ENCODE measurements at regions not wholly inside any gene's neighbourhood (a gene's known extent, or its start where the extent isn't known, plus 50 kb on each side); places are given as distances from the start of the nearest gene placed in this dataset.

DNA sequence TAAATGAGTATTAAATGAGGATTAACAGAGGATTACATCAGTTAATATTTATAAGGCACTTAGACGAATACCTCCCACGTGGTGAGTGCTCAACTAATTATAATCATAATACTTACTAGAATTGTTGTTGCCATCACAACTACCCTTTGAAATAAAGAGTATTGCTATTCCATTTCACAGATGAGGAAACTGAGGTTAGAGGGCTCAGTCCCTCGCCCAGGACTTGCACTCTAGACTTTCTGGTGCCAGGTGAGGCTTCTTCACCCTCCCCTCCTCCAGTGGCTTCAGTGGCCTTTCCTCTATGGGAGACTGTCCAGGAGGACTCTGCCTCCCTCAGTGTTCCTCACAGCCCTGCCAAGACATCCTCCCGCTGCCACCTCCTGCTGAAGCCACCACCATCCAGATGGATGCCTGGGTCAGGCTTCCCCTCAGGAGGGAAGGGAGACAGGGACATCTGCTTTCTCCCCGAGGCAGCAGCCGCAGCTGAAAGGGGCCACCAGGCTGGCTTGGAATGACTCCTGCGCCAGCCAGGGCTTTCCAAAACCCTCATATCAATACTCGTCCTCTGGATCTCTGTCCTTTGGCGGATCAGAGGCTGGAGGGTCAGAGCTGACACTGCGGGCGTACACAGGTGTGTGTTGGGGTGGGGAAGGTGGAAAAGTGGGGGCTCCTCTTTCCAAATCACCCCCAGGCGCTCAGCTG lies 580.1 kb downstream of the BUD13 start:
- H3K4me2 ChIP-seq (ENCODE audit: low read length): no peak overlapping the region
- H3K27me3 ChIP-seq (ENCODE audit: insufficient read depth, low read length): no peaks in the 10 kb centered on the region
- H4K20me1 ChIP-seq (ENCODE audit: insufficient read depth, low read length): no peaks in the 10 kb centered on the region
- H3K36me3 ChIP-seq (ENCODE audit: insufficient read depth, low read length): no peaks in the 10 kb centered on the region
- H3K9me3 ChIP-seq (ENCODE audit: low read length): no peaks in the 10 kb centered on the region
- TF ChIP-seq EZH2 (IDR thresholded peaks at IDR 0.05; ENCODE audit: borderline replicate concordance, low read length): no peak
- TF ChIP-seq, protein P1, sequence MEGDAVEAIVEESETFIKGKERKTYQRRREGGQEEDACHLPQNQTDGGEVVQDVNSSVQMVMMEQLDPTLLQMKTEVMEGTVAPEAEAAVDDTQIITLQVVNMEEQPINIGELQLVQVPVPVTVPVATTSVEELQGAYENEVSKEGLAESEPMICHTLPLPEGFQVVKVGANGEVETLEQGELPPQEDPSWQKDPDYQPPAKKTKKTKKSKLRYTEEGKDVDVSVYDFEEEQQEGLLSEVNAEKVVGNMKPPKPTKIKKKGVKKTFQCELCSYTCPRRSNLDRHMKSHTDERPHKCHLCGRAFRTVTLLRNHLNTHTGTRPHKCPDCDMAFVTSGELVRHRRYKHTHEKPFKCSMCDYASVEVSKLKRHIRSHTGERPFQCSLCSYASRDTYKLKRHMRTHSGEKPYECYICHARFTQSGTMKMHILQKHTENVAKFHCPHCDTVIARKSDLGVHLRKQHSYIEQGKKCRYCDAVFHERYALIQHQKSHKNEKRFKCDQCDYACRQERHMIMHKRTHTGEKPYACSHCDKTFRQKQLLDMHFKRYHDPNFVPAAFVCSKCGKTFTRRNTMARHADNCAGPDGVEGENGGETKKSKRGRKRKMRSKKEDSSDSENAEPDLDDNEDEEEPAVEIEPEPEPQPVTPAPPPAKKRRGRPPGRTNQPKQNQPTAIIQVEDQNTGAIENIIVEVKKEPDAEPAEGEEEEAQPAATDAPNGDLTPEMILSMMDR (IDR thresholded peaks at IDR 0.05; ENCODE audit: low read length): no peak
- no peak overlapping the region for H2AFZ ChIP-seq (ENCODE audit: low read length)
- H3K9ac ChIP-seq (ENCODE audit: low read length): no peak overlapping the region
- H3K79me2 ChIP-seq (ENCODE audit: insufficient read depth, low read length): no peaks in the 10 kb centered on the region
- no peak overlapping the region for H3K4me3 ChIP-seq (ENCODE audit: low read depth, low read length, poor library complexity, severe bottlenecking)
- H3K27ac ChIP-seq (ENCODE audit: low read depth, low read length, poor library complexity, severe bottlenecking): no peak overlapping the region
- no peaks in the 10 kb centered on the region for H3F3A ChIP-seq (ENCODE audit: insufficient read depth, low read length)
- H3K4me1 ChIP-seq (ENCODE audit: insufficient read depth, low read length, severe bottlenecking): no peaks in the 10 kb centered on the region
- no peaks in the 10 kb centered on the region for H3K9me2 ChIP-seq (ENCODE audit: low read depth, low read length)

GRCh38 chr11:116190861-116191260 lies 581.9 kb downstream of the BUD13 start:
- Histone ChIP-seq H3K4me2 (ENCODE audit: low read length) (no peak overlapping the region), H3K4me1 (ENCODE audit: insufficient read depth, low read length, severe bottlenecking) (no peaks in the 10 kb centered on the region), H3F3A (ENCODE audit: insufficient read depth, low read length) (no peaks in the 10 kb centered on the region), H3K9me2 (ENCODE audit: low read depth, low read length) (no peaks in the 10 kb centered on the region), H3K4me3 (ENCODE audit: low read depth, low read length, poor library complexity, severe bottlenecking) (no peak overlapping the region), H2AFZ (ENCODE audit: low read length) (no peak overlapping the region), H3K79me2 (ENCODE audit: insufficient read depth, low read length) (no peaks in the 10 kb centered on the region), H3K36me3 (ENCODE audit: insufficient read depth, low read length) (no peaks in the 10 kb centered on the region), H3K27ac (ENCODE audit: low read depth, low read length, poor library complexity, severe bottlenecking) (no peak overlapping the region), H3K9ac (ENCODE audit: low read length) (no peak overlapping the region), H4K20me1 (ENCODE audit: insufficient read depth, low read length) (no peaks in the 10 kb centered on the region), H3K27me3 (ENCODE audit: insufficient read depth, low read length) (no peaks in the 10 kb centered on the region), H3K9me3 (ENCODE audit: low read length) (no peaks in the 10 kb centered on the region)
- TF ChIP-seq, protein P1 (IDR thresholded peaks at IDR 0.05; ENCODE audit: low read length): no peak
- no peak for TF ChIP-seq EZH2 (IDR thresholded peaks at IDR 0.05; ENCODE audit: borderline replicate concordance, low read length)

DNA sequence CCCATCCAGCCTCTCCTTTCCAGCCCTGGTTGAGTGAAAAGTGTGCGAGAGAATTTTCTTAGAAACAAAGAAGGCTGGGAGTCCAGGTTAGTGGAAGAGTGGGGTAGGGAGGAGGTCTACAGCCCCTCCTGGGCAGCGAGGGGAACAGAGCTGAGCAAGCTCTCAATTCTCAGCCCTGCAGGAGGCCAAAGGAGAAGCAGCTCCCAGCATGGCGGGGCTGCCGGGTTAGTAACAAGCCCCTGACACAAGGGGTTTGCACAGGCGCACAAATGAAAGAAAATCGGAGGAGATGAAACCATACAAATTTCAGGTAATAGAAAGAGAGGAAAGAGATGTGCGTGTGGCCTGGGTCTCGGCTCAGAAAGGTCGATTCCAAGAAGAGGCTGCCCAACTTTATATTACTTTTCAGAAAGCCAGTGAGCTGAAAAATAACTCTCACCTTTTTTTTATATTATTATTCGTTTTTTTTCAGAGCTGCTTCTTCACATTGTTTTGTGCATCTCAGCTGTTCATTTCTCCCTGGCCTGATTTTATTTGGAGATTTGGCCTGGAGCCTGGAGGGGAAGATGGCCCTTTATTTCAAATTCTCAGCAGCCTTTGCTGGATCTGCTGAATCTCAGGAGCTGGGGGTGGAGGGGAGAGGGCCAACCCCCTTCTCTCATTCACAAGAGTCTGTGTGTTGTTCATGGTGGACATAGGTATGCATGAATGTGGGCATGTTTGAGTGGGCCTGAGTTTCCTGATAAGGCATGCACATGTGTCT lies 583.2 kb downstream of the BUD13 start:
- no peak overlapping the region for H2AFZ ChIP-seq (ENCODE audit: low read length)
- no peaks in the 10 kb centered on the region for H3K79me2 ChIP-seq (ENCODE audit: insufficient read depth, low read length)
- no peaks in the 10 kb centered on the region for H3K27me3 ChIP-seq (ENCODE audit: insufficient read depth, low read length)
- H3K4me2 ChIP-seq (ENCODE audit: low read length): no peak overlapping the region
- H3K4me1 ChIP-seq (ENCODE audit: insufficient read depth, low read length, severe bottlenecking): no peaks in the 10 kb centered on the region
- no peak for TF ChIP-seq EZH2 (IDR thresholded peaks at IDR 0.05; ENCODE audit: borderline replicate concordance, low read length)
- TF ChIP-seq, protein P1 (IDR thresholded peaks at IDR 0.05; ENCODE audit: low read length): no peak
- H3K9me3 ChIP-seq (ENCODE audit: low read length): no peaks in the 10 kb centered on the region
- H4K20me1 ChIP-seq (ENCODE audit: insufficient read depth, low read length): no peaks in the 10 kb centered on the region
- H3K9ac ChIP-seq (ENCODE audit: low read length): no peak overlapping the region
- no peaks in the 10 kb centered on the region for H3K9me2 ChIP-seq (ENCODE audit: low read depth, low read length)
- H3K27ac ChIP-seq (ENCODE audit: low read depth, low read length, poor library complexity, severe bottlenecking): no peak overlapping the region
- H3K36me3 ChIP-seq (ENCODE audit: insufficient read depth, low read length): no peaks in the 10 kb centered on the region
- H3F3A ChIP-seq (ENCODE audit: insufficient read depth, low read length): no peaks in the 10 kb centered on the region
- H3K4me3 ChIP-seq (ENCODE audit: low read depth, low read length, poor library complexity, severe bottlenecking): no peak overlapping the region

Data from OCI-LY1 (cell line).